CD4-positive, alpha-beta T cell treated with Interleukin-2 at 100 ng/mL for 4 hours (primary cell): ENCODE measurements at regions not wholly inside any gene's neighbourhood (a gene's known extent, or its start where the extent isn't known, plus 50 kb on each side); places are given as distances from the start of the nearest gene placed in this dataset.

ENCODE experiments used
- DNase-seq: peaks from one replicate; pipeline ENCODE4 v3.0.0-alpha.2; 2020; ENCODE audit warnings: low spot score

GRCh38 chr15:70200511-70201424 is 103.1 kb upstream of the TLE3 start:
- no peak for DNase-seq

GRCh38 chr15:70199540-70200410 is 102.1 kb upstream of the TLE3 start:
- no peak for DNase-seq

- DNase-seq, result no peak
These were observed 101.4 kb upstream of the TLE3 start for GRCh38 chr15:70199124-70199482.

DNA sequence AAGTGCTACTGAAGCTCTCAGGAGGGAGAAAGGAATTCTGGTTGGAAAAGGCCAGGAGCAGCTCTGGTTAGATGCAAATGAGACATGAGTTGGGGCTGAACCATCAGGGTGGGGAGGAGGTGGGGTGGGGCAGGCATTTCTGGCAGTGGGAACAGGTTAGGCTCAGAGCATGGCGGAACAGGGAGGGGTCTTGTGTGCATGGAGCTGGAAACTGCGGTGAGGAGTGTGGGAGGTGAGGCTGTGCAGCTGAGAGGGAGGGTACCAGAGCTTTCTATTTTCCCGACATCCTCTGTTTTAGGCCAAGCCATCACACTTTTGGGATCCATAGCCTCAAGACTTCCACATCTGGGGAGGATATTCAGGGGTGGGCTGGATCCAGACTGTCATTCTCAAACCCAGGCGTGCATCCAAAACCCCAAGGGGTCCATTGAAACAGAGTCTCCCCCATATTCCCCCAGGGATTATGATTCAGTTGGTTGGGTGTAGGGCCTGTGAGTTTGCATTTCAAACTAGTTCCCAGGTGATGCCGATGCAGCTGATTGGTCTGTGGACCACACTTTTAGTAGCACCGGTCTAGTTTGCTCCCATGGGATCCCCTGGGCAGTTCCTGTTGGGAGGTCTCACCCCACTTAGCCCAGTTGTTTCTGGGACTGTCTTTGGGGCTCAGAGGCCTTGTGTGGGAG is 100.9 kb upstream of the TLE3 start:
- DNase-seq, result no peak

DNA sequence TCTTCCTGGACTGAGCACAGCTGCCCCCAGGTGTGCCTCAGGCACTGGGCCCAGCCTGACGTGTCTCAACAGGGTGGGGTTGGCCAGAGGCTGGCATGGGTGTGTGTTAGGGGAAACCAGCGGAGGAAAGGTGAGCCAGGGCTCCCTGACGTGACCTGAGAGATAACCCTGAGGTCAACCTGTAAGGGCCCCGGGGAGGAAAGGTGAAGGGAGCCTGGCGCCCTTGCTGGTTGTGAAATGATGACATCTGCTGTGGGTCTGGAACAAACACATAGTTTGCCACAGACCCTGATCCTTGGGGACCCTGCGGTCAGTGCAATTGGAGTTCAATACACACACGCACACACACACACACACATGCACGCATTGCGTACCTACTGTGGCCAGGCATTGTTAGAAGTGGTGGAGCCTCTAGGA is 100.2 kb upstream of the TLE3 start:
- DNase-seq, result no peak

DNA sequence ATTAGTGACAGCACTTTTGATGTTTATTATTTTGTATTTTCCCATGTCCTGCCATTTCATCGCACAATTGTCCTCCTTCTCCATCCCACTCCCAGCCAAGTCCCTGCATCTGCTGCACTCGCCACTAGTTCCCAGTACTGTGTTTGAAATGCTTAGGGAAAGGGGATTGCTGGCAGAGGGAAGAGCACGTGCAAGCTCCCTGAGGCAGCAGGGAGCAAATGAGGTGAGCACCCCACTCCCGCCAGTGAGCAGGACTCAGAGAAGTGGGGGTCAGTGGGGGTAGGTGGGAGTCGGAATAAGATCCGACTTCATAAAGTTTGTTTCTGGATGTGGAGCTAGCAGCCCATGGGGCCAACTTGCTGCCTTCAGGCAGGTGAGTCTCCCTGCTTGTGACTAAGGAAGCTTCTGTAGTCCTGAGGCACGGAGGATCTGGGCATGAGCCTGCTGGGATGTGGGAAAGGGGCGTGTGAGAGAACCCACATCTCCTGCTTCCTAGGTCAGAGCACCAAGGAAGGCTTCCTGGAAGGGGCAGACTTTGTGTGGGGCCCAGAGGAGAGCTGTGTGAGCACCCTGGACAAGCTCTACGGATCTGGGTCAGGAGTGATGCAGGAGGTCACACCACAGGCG is 99.7 kb upstream of the TLE3 start:
- DNase-seq, result no peak

DNA sequence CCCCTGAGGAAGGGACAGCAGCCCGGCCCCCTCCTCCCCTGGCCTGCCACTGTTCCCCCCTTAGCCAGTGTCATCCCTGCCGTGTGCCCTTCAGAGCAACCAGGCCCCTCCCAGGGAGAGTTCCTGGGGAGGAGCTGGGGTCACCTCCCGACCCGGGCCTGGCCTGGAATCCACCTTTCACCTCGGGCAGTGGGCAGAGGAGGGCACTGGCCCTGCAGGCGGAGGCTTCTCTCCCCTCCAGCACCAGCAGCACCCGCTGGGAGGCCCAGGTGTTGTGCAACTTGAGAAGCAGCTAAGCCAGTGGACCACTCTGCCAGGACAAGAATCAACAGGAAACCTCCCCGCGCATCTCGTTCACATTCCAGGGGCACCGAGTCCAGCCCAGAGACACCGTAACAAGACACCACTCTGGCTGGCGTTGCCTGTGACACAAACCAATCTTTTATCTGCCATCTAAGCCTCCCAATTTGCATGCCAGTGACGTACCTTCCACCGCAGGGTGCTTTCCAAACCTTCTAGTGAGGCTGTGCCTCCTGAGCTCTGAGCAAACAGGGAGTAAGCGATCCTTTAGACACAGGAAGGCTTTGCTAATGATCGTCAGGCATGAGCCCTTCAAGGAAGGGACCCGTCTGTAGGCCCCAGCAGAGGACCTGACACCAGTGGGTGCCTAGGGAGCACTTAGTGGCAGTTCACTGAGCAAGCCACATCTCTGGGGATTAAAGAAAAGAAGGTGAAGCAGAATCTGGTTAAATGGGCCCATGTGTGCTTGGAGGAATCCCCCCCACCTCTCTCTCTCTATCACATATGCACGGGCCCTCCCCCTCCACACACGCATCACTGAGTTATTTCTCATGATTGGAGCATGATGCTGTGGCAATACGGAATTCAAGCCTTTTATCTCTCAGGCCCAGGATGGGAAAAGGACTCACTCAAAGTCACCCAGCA is 98.9 kb upstream of the TLE3 start:
- DNase-seq, result peak; percentile 35

DNA sequence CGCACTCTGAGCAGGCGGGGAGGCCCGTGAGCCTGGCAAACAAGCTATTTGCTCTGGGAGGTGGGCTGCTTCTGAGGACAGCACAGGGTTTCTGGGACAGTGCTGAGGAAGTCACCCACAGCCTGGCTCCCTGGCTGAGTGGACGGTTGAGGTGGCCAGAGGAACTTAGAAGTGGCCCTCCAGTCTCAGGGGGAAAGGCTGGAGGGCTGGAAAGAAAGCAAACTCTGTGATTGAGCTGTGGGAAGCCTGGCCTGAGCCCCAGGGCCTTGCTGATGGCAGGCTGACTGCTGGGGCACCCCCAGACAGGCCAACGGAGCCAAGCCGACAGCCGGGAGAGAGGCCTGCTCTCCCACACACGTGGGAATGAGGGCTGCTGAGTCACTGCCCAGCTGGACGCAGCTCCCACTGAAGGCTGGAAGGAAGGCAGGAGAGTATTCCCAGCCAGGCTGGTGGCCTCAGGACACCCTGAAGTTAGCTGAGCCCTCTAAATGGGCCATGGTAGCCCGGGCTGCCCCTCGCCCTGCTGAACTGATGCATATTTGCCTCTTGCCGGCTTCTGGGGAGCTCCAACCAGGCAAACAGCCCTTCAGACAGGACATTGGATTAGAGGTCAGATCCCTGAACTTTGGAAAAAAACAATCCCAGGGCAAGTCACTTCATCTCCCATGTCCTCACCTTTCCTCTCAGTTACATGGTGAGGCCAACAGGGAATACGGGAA is 98.0 kb upstream of the TLE3 start:
- DNase-seq, result no peak

- DNase-seq, result no peak
These were observed 97.5 kb upstream of the TLE3 start for GRCh38 chr15:70195171-70195570.

- no peak for DNase-seq
These were observed 96.5 kb upstream of the TLE3 start for GRCh38 chr15:70194266-70194665.

DNA sequence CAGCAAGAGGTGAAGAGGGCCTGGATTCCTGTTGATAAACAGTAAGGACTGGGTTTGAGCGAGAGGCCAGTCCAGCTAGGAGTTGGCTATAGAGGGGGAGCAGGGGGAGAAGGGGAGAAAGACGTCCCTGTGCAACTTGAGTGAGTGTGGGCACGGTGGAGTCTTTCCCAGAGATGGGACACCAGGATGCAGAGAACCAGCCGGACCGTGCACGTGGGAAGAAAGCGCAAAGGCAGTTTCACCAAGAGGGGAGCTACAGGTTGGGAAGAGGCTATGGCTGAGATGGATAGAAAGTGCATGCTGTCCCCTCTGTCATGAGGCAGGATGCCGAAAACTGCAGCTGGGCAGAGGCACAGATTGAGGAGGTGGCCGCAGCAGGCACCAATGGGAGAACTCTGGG is 96.0 kb upstream of the TLE3 start:
- DNase-seq, result no peak

GRCh38 chr15:70192490-70192889 is 94.8 kb upstream of the TLE3 start:
- no peak for DNase-seq

- no peak for DNase-seq
These were observed 94.3 kb upstream of the TLE3 start for GRCh38 chr15:70192041-70192440.

DNA sequence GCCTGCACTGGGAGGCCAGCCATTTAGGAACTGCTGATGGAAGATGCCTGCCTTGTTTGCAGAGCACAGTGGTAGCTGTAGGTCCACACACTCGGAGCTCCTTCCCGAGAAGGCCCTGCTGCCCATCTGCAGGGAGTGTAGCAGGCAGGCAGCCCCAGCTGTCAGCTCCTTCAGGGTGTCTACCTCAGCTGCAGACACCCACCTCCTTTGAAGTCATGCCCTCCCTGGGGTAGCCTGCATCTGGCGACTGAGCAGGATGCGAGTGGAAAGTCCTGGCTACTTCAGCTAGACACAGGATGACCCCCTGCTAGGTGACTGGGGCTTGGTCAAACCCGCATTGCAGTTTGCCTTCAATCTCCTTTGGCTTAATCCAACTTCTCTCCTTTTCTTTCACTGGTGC is 93.2 kb upstream of the TLE3 start:
- DNase-seq, result no peak

- DNase-seq, result no peak
These were observed 92.3 kb upstream of the TLE3 start for GRCh38 chr15:70189826-70190695.

DNA sequence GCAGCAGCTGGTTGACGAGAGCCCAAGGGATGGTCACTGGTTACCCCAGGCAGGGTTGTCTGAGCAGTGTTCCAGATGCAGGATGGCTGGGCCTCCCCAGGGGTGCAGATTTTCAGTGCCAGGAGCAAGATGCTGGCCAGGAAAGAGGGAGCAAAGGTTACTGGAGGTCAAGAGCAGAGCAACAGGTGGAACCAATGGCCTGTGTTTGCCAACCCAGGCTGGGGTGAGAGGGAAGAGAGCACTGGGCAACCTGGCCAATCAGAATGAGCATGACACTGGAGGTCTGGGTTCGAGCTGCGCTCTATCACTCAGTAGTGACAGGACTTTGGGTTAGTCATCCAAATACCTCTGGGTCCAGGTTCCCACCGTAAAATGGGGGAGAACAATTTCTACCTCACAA is 90.6 kb upstream of the TLE3 start:
- no peak for DNase-seq

GRCh38 chr15:70187331-70187730 is 89.6 kb upstream of the TLE3 start:
- no peak for DNase-seq

- DNase-seq, result no peak
These were observed 88.4 kb upstream of the TLE3 start for GRCh38 chr15:70186152-70186551.

- no peak for DNase-seq
These were observed 87.6 kb upstream of the TLE3 start for GRCh38 chr15:70185251-70185711.
